Muscle of back (tissue), 3 donors: ENCODE measurements at regions not wholly inside any gene's neighbourhood (a gene's known extent, or its start where the extent isn't known, plus 50 kb on each side); places are given as distances from the start of the nearest gene placed in this dataset.

Experiments
- DNase-seq, 3 donors: peaks; one replicate each; pipeline versions ENCODE4 v3.0.0 to v3.0.0-alpha.2; 2013

- peak in 2 of 3 donors; percentile 10 to 92 for DNase-seq
Measured at GRCh38 chr1:186620566-186621350, 59.5 kb downstream of the PTGS2 start.

GRCh38 chr1:186618401-186619170, 61.6 kb downstream of the PTGS2 start:
- DNase-seq, result peak; percentile 38 to 77 (median 58)

- peak; percentile 5 to 45 (median 10) for DNase-seq
Measured at GRCh38 chr1:186617926-186618325, 62.3 kb downstream of the PTGS2 start.

- no peak for DNase-seq
Measured at GRCh38 chr1:186616511-186616910, 63.7 kb downstream of the PTGS2 start.

GRCh38 chr1:186615332-186615731, 64.9 kb downstream of the PTGS2 start:
- DNase-seq, result no peak

- no peak for DNase-seq
Measured at GRCh38 chr1:186611156-186611555, 69.1 kb downstream of the PTGS2 start.

- DNase-seq, result peak in 2 of 3 donors; percentile 13 to 21
Measured at GRCh38 chr1:186609183-186609582, 71.0 kb downstream of the PTGS2 start.

GRCh38 chr1:186605762-186606350, 74.4 kb downstream of the PTGS2 start:
- DNase-seq, result peak; percentile 11 to 50 (median 32)

GRCh38 chr1:186595969-186596368, 84.3 kb downstream of the PTGS2 start:
- DNase-seq, result no peak

- DNase-seq, result no peak
Measured at GRCh38 chr1:186578325-186579016, 101.8 kb downstream of the PTGS2 start.

GRCh38 chr1:186577633-186578032, 102.6 kb downstream of the PTGS2 start:
- no peak for DNase-seq

- DNase-seq, result no peak
Measured at GRCh38 chr1:186577216-186577615, 103.0 kb downstream of the PTGS2 start.

GRCh38 chr1:186575348-186575747, 104.9 kb downstream of the PTGS2 start:
- DNase-seq, result peak in 1 of 3 donors; percentile 45

- DNase-seq, result no peak
Measured at GRCh38 chr1:186574926-186575325, 105.3 kb downstream of the PTGS2 start.

GRCh38 chr1:186572509-186572908, 107.7 kb downstream of the PTGS2 start:
- DNase-seq, result no peak

- no peak for DNase-seq
Measured at GRCh38 chr1:186571771-186572170, 108.5 kb downstream of the PTGS2 start.

- DNase-seq, result no peak
Measured at GRCh38 chr1:186569856-186570255, 108.9 kb upstream of the PDC start.

GRCh38 chr1:186568221-186568620, 107.3 kb upstream of the PDC start:
- DNase-seq, result no peak

- no peak for DNase-seq
Measured at GRCh38 chr1:186566140-186566855, 105.4 kb upstream of the PDC start.

GRCh38 chr1:186564582-186564981, 103.7 kb upstream of the PDC start:
- DNase-seq, result peak in 2 of 3 donors; percentile 31 to 68

GRCh38 chr1:186559601-186560116, 98.7 kb upstream of the PDC start:
- DNase-seq, result peak in 1 of 3 donors; percentile 75
